ENCODE measurements at regions not wholly inside any gene's neighbourhood (a gene's known extent, or its start where the extent isn't known, plus 50 kb on each side); places are given as distances from the start of the nearest gene placed in this dataset.

DNA sequence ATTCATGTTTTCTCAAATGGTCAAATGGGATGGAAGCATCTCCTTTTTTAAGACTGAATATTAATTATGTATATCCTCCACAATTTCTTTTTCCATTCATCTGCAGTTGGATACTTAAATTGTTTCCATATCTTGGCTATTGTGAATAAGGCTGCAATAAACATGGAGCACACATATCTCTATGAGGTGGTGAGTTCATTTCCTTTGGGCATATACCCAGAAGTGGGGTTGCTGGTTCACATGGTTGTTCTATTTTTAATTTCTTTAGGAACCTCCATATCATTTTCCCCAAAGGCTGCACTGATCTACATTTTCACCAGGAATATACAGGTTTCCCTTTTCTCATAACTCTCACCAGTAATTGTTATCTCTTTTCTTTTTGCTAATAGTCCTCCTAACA, 566.3 kb downstream of the KCTD12 start:
- CTCF ChIA-PET = no interaction called here
- POLR2A ChIA-PET = no interaction called here
- TF ChIP-seq, protein P1, sequence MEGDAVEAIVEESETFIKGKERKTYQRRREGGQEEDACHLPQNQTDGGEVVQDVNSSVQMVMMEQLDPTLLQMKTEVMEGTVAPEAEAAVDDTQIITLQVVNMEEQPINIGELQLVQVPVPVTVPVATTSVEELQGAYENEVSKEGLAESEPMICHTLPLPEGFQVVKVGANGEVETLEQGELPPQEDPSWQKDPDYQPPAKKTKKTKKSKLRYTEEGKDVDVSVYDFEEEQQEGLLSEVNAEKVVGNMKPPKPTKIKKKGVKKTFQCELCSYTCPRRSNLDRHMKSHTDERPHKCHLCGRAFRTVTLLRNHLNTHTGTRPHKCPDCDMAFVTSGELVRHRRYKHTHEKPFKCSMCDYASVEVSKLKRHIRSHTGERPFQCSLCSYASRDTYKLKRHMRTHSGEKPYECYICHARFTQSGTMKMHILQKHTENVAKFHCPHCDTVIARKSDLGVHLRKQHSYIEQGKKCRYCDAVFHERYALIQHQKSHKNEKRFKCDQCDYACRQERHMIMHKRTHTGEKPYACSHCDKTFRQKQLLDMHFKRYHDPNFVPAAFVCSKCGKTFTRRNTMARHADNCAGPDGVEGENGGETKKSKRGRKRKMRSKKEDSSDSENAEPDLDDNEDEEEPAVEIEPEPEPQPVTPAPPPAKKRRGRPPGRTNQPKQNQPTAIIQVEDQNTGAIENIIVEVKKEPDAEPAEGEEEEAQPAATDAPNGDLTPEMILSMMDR (IDR thresholded peaks at IDR 0.05) = no peak
- ATAC-seq = no peak
- Mint-ChIP-seq H3K9me3 (no peaks in the 10 kb centered on the region), H3K27me3 (no peaks in the 10 kb centered on the region), H3K27ac (no peak overlapping the region), H3K4me3 (no peak overlapping the region), H3K36me3 (ENCODE audit: low read depth) (no peaks in the 10 kb centered on the region), H3K4me1 (ENCODE audit: low read depth) (no peaks in the 10 kb centered on the region)
- no peak for DNase-seq
- intact Hi-C loops (cut with micrococcal nuclease) = no loop called here

DNA sequence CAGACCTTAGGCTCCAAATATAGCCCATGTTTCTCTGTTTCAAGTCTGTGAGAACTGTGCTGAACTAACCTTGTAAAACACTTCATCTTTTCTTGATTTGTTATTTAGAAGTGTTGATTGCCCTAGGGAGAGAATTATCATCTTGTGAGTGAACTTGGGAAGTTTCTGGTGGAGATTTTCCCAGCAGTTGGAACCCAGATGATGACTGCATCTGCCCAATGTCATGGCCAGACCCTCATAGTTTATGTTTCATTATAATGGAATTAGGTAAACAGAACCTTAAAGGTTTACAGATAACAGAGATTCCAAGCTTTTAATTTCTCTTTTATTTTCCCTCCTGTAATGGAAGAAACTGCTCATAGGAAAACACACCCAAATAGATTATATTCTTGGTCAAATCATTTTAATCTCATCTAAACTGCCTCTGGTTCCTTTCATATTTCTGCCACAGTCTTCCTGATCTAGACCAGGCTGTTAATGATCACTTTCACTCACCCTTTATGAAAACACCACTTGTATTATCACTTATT, 569.1 kb downstream of the KCTD12 start:
- Mint-ChIP-seq H3K27me3 (no peaks in the 10 kb centered on the region), H3K4me3 (no peak overlapping the region), H3K27ac (no peak overlapping the region), H3K36me3 (ENCODE audit: low read depth) (no peaks in the 10 kb centered on the region), H3K4me1 (ENCODE audit: low read depth) (no peaks in the 10 kb centered on the region), H3K9me3 (no peaks in the 10 kb centered on the region)
- TF ChIP-seq, protein P1 (IDR thresholded peaks at IDR 0.05) = no peak
- no peak for DNase-seq
- intact Hi-C loops (cut with micrococcal nuclease) = no loop called here
- ChIA-PET CTCF (no interaction called here), POLR2A (no interaction called here)
- ATAC-seq = no peak

DNA sequence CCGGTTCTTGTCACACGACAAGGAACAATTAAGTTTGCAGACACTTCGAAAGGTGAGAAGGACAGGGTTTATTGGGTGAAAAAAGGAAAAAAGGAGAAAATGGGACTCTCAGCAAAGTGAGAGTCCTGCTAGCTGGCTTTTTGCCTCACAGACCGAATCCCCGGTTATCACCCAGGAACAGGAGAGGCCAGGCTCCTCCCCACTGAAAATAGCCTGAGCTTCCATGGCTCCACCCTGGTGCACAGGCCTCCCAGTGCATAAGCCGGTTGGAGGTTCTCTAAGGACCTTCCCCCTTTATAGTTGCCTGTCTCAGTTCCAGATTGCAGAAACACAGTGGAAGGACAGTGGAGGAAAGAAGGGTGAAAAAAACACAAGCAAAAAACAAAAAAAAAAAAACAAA, 571.7 kb downstream of the KCTD12 start:
- no peak overlapping the region for H3K27ac Mint-ChIP-seq
- no peaks in the 10 kb centered on the region for H3K4me1 Mint-ChIP-seq (ENCODE audit: low read depth)
- DNase-seq = no peak
- no peak for ATAC-seq
- no peaks in the 10 kb centered on the region for H3K27me3 Mint-ChIP-seq
- H3K36me3 Mint-ChIP-seq (ENCODE audit: low read depth) = no peaks in the 10 kb centered on the region
- no peaks in the 10 kb centered on the region for H3K9me3 Mint-ChIP-seq
- no peak overlapping the region for H3K4me3 Mint-ChIP-seq
- POLR2A ChIA-PET = no interaction called here
- CTCF ChIA-PET = no interaction called here
- intact Hi-C loops (cut with micrococcal nuclease) = no loop called here
- TF ChIP-seq, protein P1 (IDR thresholded peaks at IDR 0.05) = no peak

- H3K9me3 Mint-ChIP-seq = no peaks in the 10 kb centered on the region
- ChIA-PET POLR2A (no interaction called here), CTCF (no interaction called here)
- H3K36me3 Mint-ChIP-seq (ENCODE audit: low read depth) = no peaks in the 10 kb centered on the region
- H3K27me3 Mint-ChIP-seq = no peaks in the 10 kb centered on the region
- no peaks in the 10 kb centered on the region for H3K4me1 Mint-ChIP-seq (ENCODE audit: low read depth)
- H3K27ac Mint-ChIP-seq = no peak overlapping the region
- TF ChIP-seq, protein P1 (IDR thresholded peaks at IDR 0.05) = no peak
- intact Hi-C loops (cut with micrococcal nuclease) = no loop called here
- no peak overlapping the region for H3K4me3 Mint-ChIP-seq
- DNase-seq (no peak), ATAC-seq (no peak)
Observed at GRCh38 chr13:76307142-76307541, 579.1 kb downstream of the KCTD12 start.

GRCh38 chr13:76300688-76301087, 585.5 kb downstream of the KCTD12 start:
- no peak overlapping the region for H3K27ac Mint-ChIP-seq
- ATAC-seq (no peak), DNase-seq (no peak)
- intact Hi-C loops (cut with micrococcal nuclease) = no loop called here
- peaks cover 1% of the 10 kb centered on the region for H3K9me3 Mint-ChIP-seq
- POLR2A ChIA-PET = no interaction called here
- no peaks in the 10 kb centered on the region for H3K36me3 Mint-ChIP-seq (ENCODE audit: low read depth)
- no peaks in the 10 kb centered on the region for H3K4me1 Mint-ChIP-seq (ENCODE audit: low read depth)
- H3K4me3 Mint-ChIP-seq = no peak overlapping the region
- TF ChIP-seq, protein P1 (IDR thresholded peaks at IDR 0.05) = no peak
- CTCF ChIA-PET = interaction anchor here (1.9 kb wide), 1 partner anchor 173 kb away, joined by 5 read pairs; no protein-coding TSS in a partner anchor
- no peaks in the 10 kb centered on the region for H3K27me3 Mint-ChIP-seq
